ENCODE measurements at regions not wholly inside any gene's neighbourhood (a gene's known extent, or its start where the extent isn't known, plus 50 kb on each side); places are given as distances from the start of the nearest gene placed in this dataset.

GRCh38 chr5:9930156-9930555 lies 300.0 kb upstream of the TAS2R1 start:
- intact Hi-C loops (cut with DNase I; ENCODE audit: low total_unique reads), result no loop called here
- Histone ChIP-seq H3K9me3 (peaks cover 0 to 10% of the 10 kb centered on the region in 2 donors), H3K27ac (no peak overlapping the region), H3K27me3 (no peaks in the 10 kb centered on the region), H3K36me3 (no peaks in the 10 kb centered on the region), H3K4me1 (no peaks in the 10 kb centered on the region), H3K4me3 (no peak overlapping the region)
- TF ChIP-seq POLR2AphosphoS5 (IDR thresholded peaks at IDR 0.05), result no peak
- DNase-seq (ENCODE audit: low spot score in 2 of 2), result no peak

- H3K27me3 ChIP-seq, result no peaks in the 10 kb centered on the region
- H3K4me3 ChIP-seq, result no peak overlapping the region
- no peak for TF ChIP-seq POLR2A (IDR thresholded peaks at IDR 0.05)
- no peak for TF ChIP-seq CTCF (IDR thresholded peaks at IDR 0.05)
- no peak for TF ChIP-seq POLR2AphosphoS5 (IDR thresholded peaks at IDR 0.05)
- H3K27ac ChIP-seq, result no peak overlapping the region
- no peaks in the 10 kb centered on the region for H3K36me3 ChIP-seq
- no peaks in the 10 kb centered on the region for H3K4me1 ChIP-seq
- DNase-seq (ENCODE audit: low spot score in 2 of 2), result no peak
- H3K9me3 ChIP-seq, result no peaks in the 10 kb centered on the region
- intact Hi-C loops (cut with DNase I; ENCODE audit: low total_unique reads), result no loop called here
Observed at GRCh38 chr5:9928326-9928725, 298.2 kb upstream of the TAS2R1 start.

- TF ChIP-seq CTCF (IDR thresholded peaks at IDR 0.05) (no peak), POLR2AphosphoS5 (IDR thresholded peaks at IDR 0.05) (no peak), POLR2A (IDR thresholded peaks at IDR 0.05) (no peak)
- no peaks in the 10 kb centered on the region for H3K36me3 ChIP-seq
- peaks cover 0 to 6% of the 10 kb centered on the region in 2 donors for H3K9me3 ChIP-seq
- DNase-seq (ENCODE audit: low spot score in 2 of 2), result no peak
- intact Hi-C loops (cut with DNase I; ENCODE audit: low total_unique reads), result no loop called here
- no peak overlapping the region for H3K27ac ChIP-seq
- no peak overlapping the region for H3K4me3 ChIP-seq
- no peaks in the 10 kb centered on the region for H3K27me3 ChIP-seq
- no peaks in the 10 kb centered on the region for H3K4me1 ChIP-seq
Observed at GRCh38 chr5:9927521-9927997, 297.4 kb upstream of the TAS2R1 start.

GRCh38 chr5:9927106-9927505 lies 297.0 kb upstream of the TAS2R1 start:
- intact Hi-C loops (cut with DNase I; ENCODE audit: low total_unique reads), result no loop called here
- no peak overlapping the region for H3K27ac ChIP-seq
- no peak for DNase-seq (ENCODE audit: low spot score in 2 of 2)

GRCh38 chr5:9924614-9925013 lies 294.5 kb upstream of the TAS2R1 start:
- intact Hi-C loops (cut with DNase I; ENCODE audit: low total_unique reads), result no loop called here

More at GRCh38 chr5:9927106-9927505, 297.0 kb upstream of the TAS2R1 start:
- no peak for TF ChIP-seq CTCF (IDR thresholded peaks at IDR 0.05)
- no peak for TF ChIP-seq POLR2AphosphoS5 (IDR thresholded peaks at IDR 0.05)
- no peak for TF ChIP-seq POLR2A (IDR thresholded peaks at IDR 0.05)
- no peak overlapping the region for H3K4me3 ChIP-seq
- peaks cover 0 to 7% of the 10 kb centered on the region in 2 donors for H3K9me3 ChIP-seq
- H3K27me3 ChIP-seq, result no peaks in the 10 kb centered on the region
- no peaks in the 10 kb centered on the region for H3K36me3 ChIP-seq
- H3K4me1 ChIP-seq, result no peaks in the 10 kb centered on the region

More at GRCh38 chr5:9924614-9925013, 294.5 kb upstream of the TAS2R1 start:
- H3K27me3 ChIP-seq, result no peaks in the 10 kb centered on the region
- peaks cover 3 to 7% of the 10 kb centered on the region in 2 donors for H3K9me3 ChIP-seq
- no peak for DNase-seq (ENCODE audit: low spot score in 2 of 2)
- TF ChIP-seq POLR2A (IDR thresholded peaks at IDR 0.05) (no peak), CTCF (IDR thresholded peaks at IDR 0.05) (no peak), POLR2AphosphoS5 (IDR thresholded peaks at IDR 0.05) (no peak)
- no peaks in the 10 kb centered on the region for H3K36me3 ChIP-seq
- H3K27ac ChIP-seq, result no peak overlapping the region
- H3K4me3 ChIP-seq, result no peak overlapping the region
- H3K4me1 ChIP-seq, result no peaks in the 10 kb centered on the region
